ENCODE measurements at regions not wholly inside any gene's neighbourhood (a gene's known extent, or its start where the extent isn't known, plus 50 kb on each side); places are given as distances from the start of the nearest gene placed in this dataset.

DNA sequence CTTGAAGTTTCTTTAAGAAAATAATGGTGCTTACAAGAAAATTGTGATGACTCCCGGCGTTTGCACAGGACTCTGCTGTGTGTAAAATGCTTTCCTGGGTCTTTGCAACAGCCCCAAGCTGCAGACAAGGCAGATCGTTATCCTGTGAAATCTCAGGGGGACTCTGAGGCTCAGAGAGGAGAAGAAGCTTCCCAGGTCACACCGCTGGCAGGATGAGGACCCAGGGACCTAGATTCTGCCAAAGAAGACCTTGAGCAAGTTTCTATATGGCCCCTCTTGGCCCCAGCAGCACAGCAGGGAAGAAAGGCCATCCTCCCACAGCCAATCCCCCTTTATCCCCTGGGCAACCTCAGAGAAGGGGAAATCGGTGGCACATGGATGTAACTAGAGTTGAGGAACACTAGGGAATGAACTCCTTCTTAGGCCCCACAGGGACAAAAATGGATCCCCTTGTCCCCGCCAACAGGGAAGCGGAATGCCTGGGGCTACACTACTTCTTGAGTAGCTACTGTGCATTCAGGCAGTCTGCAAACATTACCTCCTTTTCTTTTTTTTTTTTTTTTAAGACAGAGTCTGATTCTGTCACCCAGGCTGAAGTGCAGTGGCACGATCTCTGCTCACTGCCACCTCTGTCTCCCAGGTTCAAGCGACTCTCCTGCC is 72.8 kb downstream of the CPN2 start:
- no peak for ATAC-seq
- H3K27ac Mint-ChIP-seq = peak overlapping the region in 1 of 9 donors; percentile 30
- H3K4me3 Mint-ChIP-seq = no peak overlapping the region
- H3K27me3 Mint-ChIP-seq = peaks cover 0 to 8% (median 0%) of the 10 kb centered on the region in 5 donors
- intact Hi-C loops (cut with micrococcal nuclease) = no loop called here
- Histone ChIP-seq H3K4me3 (ENCODE audit: low read length) (no peak overlapping the region), H3K36me3 (ENCODE audit: control insufficient read depth in 2 of 3, insufficient read depth in 3 of 3, low read length in 3 of 3) (no peaks in the 10 kb centered on the region), H3K27me3 (ENCODE audit: control insufficient read depth in 2 of 2, insufficient read depth in 2 of 2, low read length in 2 of 2) (no peaks in the 10 kb centered on the region), H3K9me3 (ENCODE audit: control insufficient read depth in 2 of 3, low read length in 3 of 3) (no peaks in the 10 kb centered on the region), H3K4me1 (ENCODE audit: control insufficient read depth in 2 of 2, insufficient read depth in 2 of 2, low read length in 2 of 2) (no peaks in the 10 kb centered on the region), H3K27ac (ENCODE audit: low read depth, low read length) (no peak overlapping the region)
- H3K4me1 Mint-ChIP-seq = peaks cover 0 to 19% (median 8%) of the 10 kb centered on the region in 7 donors
- no peaks in the 10 kb centered on the region for H3K36me3 Mint-ChIP-seq
- POLR2A ChIA-PET = no interaction called here
- DNase-seq = no peak
- H3K9me3 Mint-ChIP-seq = peaks cover 0 to 9% (median 0%) of the 10 kb centered on the region in 11 donors
- CTCF ChIA-PET = no interaction called here

DNA sequence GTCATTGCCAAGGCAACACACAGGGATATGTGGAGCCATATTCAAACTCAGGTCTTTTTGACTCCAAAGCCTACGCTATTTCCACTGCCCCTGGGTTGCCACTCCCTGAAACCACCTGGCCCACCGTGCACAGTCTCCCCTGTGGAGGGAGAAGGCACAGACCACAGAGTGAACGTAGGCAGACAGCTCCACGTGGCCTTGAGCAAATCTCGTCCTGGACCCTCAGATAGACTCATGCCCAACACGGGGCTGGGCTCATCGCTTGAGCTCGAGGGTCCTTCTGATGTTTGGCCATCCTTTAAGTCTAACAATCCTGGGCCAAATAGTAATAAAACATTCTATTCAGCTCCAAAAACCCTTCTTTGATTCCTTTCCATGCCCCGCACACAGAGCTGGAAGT is 72.0 kb downstream of the CPN2 start:
- CTCF ChIA-PET = no interaction called here
- POLR2A ChIA-PET = no interaction called here
- Mint-ChIP-seq H3K4me1 (peaks cover 0 to 19% (median 7%) of the 10 kb centered on the region in 7 donors), H3K4me3 (no peak overlapping the region), H3K27ac (no peak overlapping the region), H3K9me3 (peaks cover 0 to 9% (median 0%) of the 10 kb centered on the region in 11 donors), H3K36me3 (no peaks in the 10 kb centered on the region), H3K27me3 (peaks cover 0 to 12% (median 0%) of the 10 kb centered on the region in 5 donors)
- no peaks in the 10 kb centered on the region for H3K27me3 ChIP-seq (ENCODE audit: control insufficient read depth in 2 of 2, insufficient read depth in 2 of 2, low read length in 2 of 2)
- H3K4me1 ChIP-seq (ENCODE audit: control insufficient read depth in 2 of 2, insufficient read depth in 2 of 2, low read length in 2 of 2) = no peaks in the 10 kb centered on the region
- ATAC-seq = no peak
- H3K36me3 ChIP-seq (ENCODE audit: control insufficient read depth in 2 of 3, insufficient read depth in 3 of 3, low read length in 3 of 3) = no peaks in the 10 kb centered on the region
- H3K9me3 ChIP-seq (ENCODE audit: control insufficient read depth in 2 of 3, low read length in 3 of 3) = no peaks in the 10 kb centered on the region
- no peak overlapping the region for H3K4me3 ChIP-seq (ENCODE audit: low read length)
- intact Hi-C loops (cut with micrococcal nuclease) = no loop called here
- H3K27ac ChIP-seq (ENCODE audit: low read depth, low read length) = no peak overlapping the region
- no peak for DNase-seq

DNA sequence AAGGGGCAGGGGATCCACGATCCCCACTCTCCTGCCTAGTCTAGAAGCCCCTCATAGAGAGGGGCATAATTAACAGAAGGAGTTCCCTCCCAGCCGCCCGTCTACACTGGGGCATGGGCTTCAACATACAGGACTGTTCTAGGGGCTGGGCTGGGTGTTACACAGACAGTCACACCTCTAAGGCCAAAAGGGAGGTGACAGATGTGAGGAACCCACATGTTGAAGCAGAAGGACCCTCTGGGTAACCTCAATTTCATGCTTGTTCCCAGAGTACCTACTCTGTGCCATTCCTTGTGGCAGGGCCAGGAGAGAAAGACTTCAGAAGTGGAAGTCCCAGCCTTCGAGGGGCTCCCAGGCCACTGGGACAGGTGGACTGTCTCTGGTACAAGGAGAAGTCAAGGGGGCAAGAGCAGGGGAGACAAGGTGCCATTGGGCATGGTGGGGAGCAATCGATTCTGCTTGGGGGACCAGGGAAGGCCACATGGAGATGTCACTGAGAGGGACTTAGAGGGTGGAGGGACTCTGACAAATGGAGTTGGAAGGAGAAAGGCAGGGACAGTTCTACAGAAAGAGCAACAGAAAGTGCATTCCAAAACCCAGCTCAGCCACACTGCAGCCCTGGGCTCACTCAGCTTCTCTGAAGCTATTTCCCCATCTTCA is 71.3 kb downstream of the CPN2 start:
- H3K4me3 ChIP-seq (ENCODE audit: low read length) = no peak overlapping the region
- Mint-ChIP-seq H3K4me1 (peaks cover 0 to 18% (median 6%) of the 10 kb centered on the region in 7 donors), H3K27me3 (peaks cover 0 to 12% (median 0%) of the 10 kb centered on the region in 5 donors), H3K4me3 (no peak overlapping the region), H3K36me3 (no peaks in the 10 kb centered on the region), H3K27ac (no peak overlapping the region), H3K9me3 (peaks cover 0 to 7% (median 0%) of the 10 kb centered on the region in 11 donors)
- H3K9me3 ChIP-seq (ENCODE audit: control insufficient read depth in 2 of 3, low read length in 3 of 3) = no peaks in the 10 kb centered on the region
- no peaks in the 10 kb centered on the region for H3K27me3 ChIP-seq (ENCODE audit: control insufficient read depth in 2 of 2, insufficient read depth in 2 of 2, low read length in 2 of 2)
- no peaks in the 10 kb centered on the region for H3K36me3 ChIP-seq (ENCODE audit: control insufficient read depth in 2 of 3, insufficient read depth in 3 of 3, low read length in 3 of 3)
- no peaks in the 10 kb centered on the region for H3K4me1 ChIP-seq (ENCODE audit: control insufficient read depth in 2 of 2, insufficient read depth in 2 of 2, low read length in 2 of 2)
- H3K27ac ChIP-seq (ENCODE audit: low read depth, low read length) = no peak overlapping the region
- ATAC-seq (no peak), DNase-seq (no peak)
- ChIA-PET POLR2A (no interaction called here), CTCF (no interaction called here)
- intact Hi-C loops (cut with micrococcal nuclease) = no loop called here

DNA sequence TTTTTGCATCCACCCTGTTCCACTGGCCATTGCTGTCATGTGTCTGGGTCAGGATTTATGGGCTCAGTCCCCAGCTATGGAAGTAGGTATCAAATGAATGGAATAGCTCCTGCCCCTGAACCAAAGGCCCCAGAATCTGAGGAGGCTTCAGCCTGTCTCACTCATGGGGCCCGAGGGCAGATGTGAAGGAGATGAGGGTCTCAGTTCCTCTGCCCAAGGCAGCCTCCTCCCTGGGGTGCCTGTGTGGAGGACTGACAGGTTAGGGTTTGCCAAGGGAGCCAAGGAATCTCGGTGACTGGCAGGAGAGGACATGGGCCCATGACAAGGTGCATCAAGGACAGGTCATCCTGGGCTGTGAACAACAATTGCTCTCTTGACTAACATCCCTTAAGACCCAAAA is 70.4 kb downstream of the CPN2 start:
- no peaks in the 10 kb centered on the region for H3K36me3 Mint-ChIP-seq
- no peak for DNase-seq
- no peaks in the 10 kb centered on the region for H3K4me1 ChIP-seq (ENCODE audit: control insufficient read depth in 2 of 2, insufficient read depth in 2 of 2, low read length in 2 of 2)
- CTCF ChIA-PET = interaction anchor here (0.6 kb wide), 1 partner anchor 1180 kb away, joined by 3 read pairs; no protein-coding TSS in a partner anchor
- intact Hi-C loops (cut with micrococcal nuclease) = no loop called here
- H3K4me1 Mint-ChIP-seq = peaks cover 0 to 13% (median 0%) of the 10 kb centered on the region in 7 donors
- peaks cover 0 to 3% (median 0%) of the 10 kb centered on the region in 11 donors for H3K9me3 Mint-ChIP-seq
- no peak for ATAC-seq
- H3K27me3 Mint-ChIP-seq = peaks cover 0 to 10% (median 0%) of the 10 kb centered on the region in 5 donors
- H3K9me3 ChIP-seq (ENCODE audit: control insufficient read depth in 2 of 3, low read length in 3 of 3) = no peaks in the 10 kb centered on the region
- no peak overlapping the region for H3K4me3 Mint-ChIP-seq
- H3K27ac Mint-ChIP-seq = no peak overlapping the region
- POLR2A ChIA-PET = no interaction called here
- H3K27ac ChIP-seq (ENCODE audit: low read depth, low read length) = no peak overlapping the region
- no peaks in the 10 kb centered on the region for H3K36me3 ChIP-seq (ENCODE audit: control insufficient read depth in 2 of 3, insufficient read depth in 3 of 3, low read length in 3 of 3)
- no peak overlapping the region for H3K4me3 ChIP-seq (ENCODE audit: low read length)
- no peaks in the 10 kb centered on the region for H3K27me3 ChIP-seq (ENCODE audit: control insufficient read depth in 2 of 2, insufficient read depth in 2 of 2, low read length in 2 of 2)

DNA sequence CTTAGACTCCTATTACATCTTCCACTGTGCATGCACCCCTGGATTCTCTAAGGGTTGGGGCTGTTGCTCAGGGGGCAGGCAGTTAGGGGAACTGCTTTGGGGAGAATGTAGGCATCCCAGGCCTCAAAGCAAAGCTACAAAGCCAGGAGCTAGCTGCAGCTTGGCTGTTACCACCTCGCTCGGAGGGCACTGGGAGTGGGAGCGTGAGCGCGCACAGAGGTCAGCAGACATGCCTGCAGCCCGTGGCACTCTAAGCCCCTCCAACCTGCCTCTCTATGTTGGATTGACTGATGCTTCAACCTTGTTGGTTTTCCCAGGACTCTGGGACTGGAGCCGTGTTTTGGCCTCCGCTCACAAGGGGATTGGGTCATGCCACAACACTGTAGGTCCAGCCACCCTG is 69.8 kb downstream of the CPN2 start:
- ATAC-seq = no peak
- H3K4me1 ChIP-seq (ENCODE audit: control insufficient read depth in 2 of 2, insufficient read depth in 2 of 2, low read length in 2 of 2) = no peaks in the 10 kb centered on the region
- ChIA-PET POLR2A (no interaction called here), CTCF (no interaction called here)
- H3K27me3 ChIP-seq (ENCODE audit: control insufficient read depth in 2 of 2, insufficient read depth in 2 of 2, low read length in 2 of 2) = no peaks in the 10 kb centered on the region
- Mint-ChIP-seq H3K4me3 (no peak overlapping the region), H3K9me3 (peaks cover 0 to 1% (median 0%) of the 10 kb centered on the region in 11 donors), H3K27me3 (peaks cover 0 to 8% (median 0%) of the 10 kb centered on the region in 5 donors), H3K36me3 (no peaks in the 10 kb centered on the region), H3K27ac (no peak overlapping the region), H3K4me1 (peaks cover 0 to 13% (median 0%) of the 10 kb centered on the region in 7 donors)
- no peak overlapping the region for H3K4me3 ChIP-seq (ENCODE audit: low read length)
- no peaks in the 10 kb centered on the region for H3K36me3 ChIP-seq (ENCODE audit: control insufficient read depth in 2 of 3, insufficient read depth in 3 of 3, low read length in 3 of 3)
- DNase-seq = no peak
- H3K9me3 ChIP-seq (ENCODE audit: control insufficient read depth in 2 of 3, low read length in 3 of 3) = no peaks in the 10 kb centered on the region
- intact Hi-C loops (cut with micrococcal nuclease) = no loop called here
- no peak overlapping the region for H3K27ac ChIP-seq (ENCODE audit: low read depth, low read length)

DNA sequence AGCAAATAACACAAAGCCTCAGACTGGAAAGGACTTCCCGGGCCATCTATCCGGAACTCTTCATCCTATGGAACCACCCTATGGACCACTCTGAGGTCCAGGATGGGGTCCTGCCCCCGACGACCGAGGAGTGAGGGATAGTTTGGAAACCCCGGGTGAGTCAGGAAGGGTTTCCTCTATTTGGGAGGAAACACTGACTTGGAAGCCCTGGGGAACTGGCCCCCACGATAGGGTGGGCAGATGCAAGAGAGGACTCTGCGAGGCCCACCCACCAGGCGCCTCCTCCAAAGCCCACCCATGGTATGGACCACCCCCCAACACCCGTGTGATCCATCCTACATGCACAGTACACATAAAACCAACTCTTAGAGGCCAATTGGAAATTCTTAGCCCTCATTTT is 69.4 kb downstream of the CPN2 start:
- ChIA-PET CTCF (no interaction called here), POLR2A (no interaction called here)
- Mint-ChIP-seq H3K4me1 (peaks cover 0 to 13% (median 0%) of the 10 kb centered on the region in 7 donors), H3K9me3 (peaks cover 0 to 1% (median 0%) of the 10 kb centered on the region in 11 donors), H3K27ac (no peak overlapping the region), H3K36me3 (no peaks in the 10 kb centered on the region), H3K4me3 (no peak overlapping the region), H3K27me3 (peaks cover 0 to 8% (median 0%) of the 10 kb centered on the region in 5 donors)
- Histone ChIP-seq H3K27ac (ENCODE audit: low read depth, low read length) (no peak overlapping the region), H3K27me3 (ENCODE audit: control insufficient read depth in 2 of 2, insufficient read depth in 2 of 2, low read length in 2 of 2) (no peaks in the 10 kb centered on the region), H3K4me3 (ENCODE audit: low read length) (no peak overlapping the region), H3K4me1 (ENCODE audit: control insufficient read depth in 2 of 2, insufficient read depth in 2 of 2, low read length in 2 of 2) (no peaks in the 10 kb centered on the region), H3K9me3 (ENCODE audit: control insufficient read depth in 2 of 3, low read length in 3 of 3) (no peaks in the 10 kb centered on the region), H3K36me3 (ENCODE audit: control insufficient read depth in 2 of 3, insufficient read depth in 3 of 3, low read length in 3 of 3) (no peaks in the 10 kb centered on the region)
- no peak for ATAC-seq
- no peak for DNase-seq
- intact Hi-C loops (cut with micrococcal nuclease) = no loop called here

All from naive thymus-derived CD4-positive, alpha-beta T cell (primary cell).